Nephron progenitor cell (in vitro differentiated cells): ENCODE measurements at regions not wholly inside any gene's neighbourhood (a gene's known extent, or its start where the extent isn't known, plus 50 kb on each side); places are given as distances from the start of the nearest gene placed in this dataset.

Source experiments
- DNase-seq: peaks from one replicate; pipeline ENCODE4 v3.0.0; 2021
- H3K27ac Mint-ChIP-seq: 2 replicates; pipeline ENCODE4 v1.8.0; 2021; ENCODE audit warnings: mild to moderate bottlenecking, moderate library complexity, mixed read lengths
- H3K27me3 Mint-ChIP-seq: 2 replicates; pipeline ENCODE4 v1.8.0; 2021; ENCODE audit warnings: mild to moderate bottlenecking, low read depth, mixed read lengths; ENCODE audit not compliant: poor library complexity
- H3K36me3 Mint-ChIP-seq: 2 replicates; pipeline ENCODE4 v1.8.0; 2021; ENCODE audit warnings: low read depth, mixed read lengths
- H3K4me1 Mint-ChIP-seq: 2 replicates; pipeline ENCODE4 v1.8.0; 2021; ENCODE audit warnings: mixed read lengths
- H3K4me3 Mint-ChIP-seq: 2 replicates; pipeline ENCODE4 v1.8.0; 2021; ENCODE audit warnings: mild to moderate bottlenecking, moderate library complexity, mixed read lengths
- H3K9me3 Mint-ChIP-seq: 2 replicates; pipeline ENCODE4 v1.8.0; 2021; ENCODE audit warnings: mild to moderate bottlenecking, moderate library complexity, mixed read lengths
- TF ChIP-seq, protein P1 (sequence below): fragments of 200-600 bp; sonication (generic); IDR thresholded peaks from 2 replicates; pipeline ENCODE4 v1.5.0; 2021; ENCODE audit warnings: antibody characterized with exemption

DNA sequence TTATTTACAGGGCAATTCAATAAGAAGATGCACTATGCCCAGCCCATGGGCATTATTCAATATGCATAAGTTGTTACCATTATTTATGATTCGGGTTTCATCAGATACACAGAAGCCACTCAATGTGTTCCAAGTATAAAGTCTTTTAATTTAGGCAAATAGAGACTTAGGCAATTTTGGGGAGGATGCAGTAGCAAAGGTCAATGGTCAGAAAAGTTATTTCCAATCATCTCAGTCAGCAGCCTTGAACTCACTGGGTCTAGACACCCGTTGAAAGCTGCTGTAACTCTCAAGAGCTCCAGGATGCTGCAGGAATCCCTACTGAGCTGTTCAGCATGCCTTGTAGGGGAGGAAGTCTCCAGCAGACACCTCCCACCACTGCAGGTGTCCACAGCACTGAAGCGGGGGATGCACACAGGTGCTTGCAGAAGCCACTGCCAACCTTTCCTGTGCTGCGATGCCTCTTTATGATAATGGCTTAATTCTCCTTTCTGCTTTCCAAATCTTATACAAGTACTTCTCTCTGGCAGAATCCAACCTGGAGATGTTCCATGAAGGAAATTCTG is 155.0 kb upstream of the SUCLG2 start:
- Mint-ChIP-seq H3K27me3 (no peaks in the 10 kb centered on the region), H3K36me3 (no peaks in the 10 kb centered on the region), H3K4me1 (no peaks in the 10 kb centered on the region), H3K9me3 (peaks cover 3% of the 10 kb centered on the region), H3K4me3 (no peak overlapping the region), H3K27ac (no peak overlapping the region)
- DNase-seq = no peak
- TF ChIP-seq, protein P1, sequence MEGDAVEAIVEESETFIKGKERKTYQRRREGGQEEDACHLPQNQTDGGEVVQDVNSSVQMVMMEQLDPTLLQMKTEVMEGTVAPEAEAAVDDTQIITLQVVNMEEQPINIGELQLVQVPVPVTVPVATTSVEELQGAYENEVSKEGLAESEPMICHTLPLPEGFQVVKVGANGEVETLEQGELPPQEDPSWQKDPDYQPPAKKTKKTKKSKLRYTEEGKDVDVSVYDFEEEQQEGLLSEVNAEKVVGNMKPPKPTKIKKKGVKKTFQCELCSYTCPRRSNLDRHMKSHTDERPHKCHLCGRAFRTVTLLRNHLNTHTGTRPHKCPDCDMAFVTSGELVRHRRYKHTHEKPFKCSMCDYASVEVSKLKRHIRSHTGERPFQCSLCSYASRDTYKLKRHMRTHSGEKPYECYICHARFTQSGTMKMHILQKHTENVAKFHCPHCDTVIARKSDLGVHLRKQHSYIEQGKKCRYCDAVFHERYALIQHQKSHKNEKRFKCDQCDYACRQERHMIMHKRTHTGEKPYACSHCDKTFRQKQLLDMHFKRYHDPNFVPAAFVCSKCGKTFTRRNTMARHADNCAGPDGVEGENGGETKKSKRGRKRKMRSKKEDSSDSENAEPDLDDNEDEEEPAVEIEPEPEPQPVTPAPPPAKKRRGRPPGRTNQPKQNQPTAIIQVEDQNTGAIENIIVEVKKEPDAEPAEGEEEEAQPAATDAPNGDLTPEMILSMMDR = no peak

DNA sequence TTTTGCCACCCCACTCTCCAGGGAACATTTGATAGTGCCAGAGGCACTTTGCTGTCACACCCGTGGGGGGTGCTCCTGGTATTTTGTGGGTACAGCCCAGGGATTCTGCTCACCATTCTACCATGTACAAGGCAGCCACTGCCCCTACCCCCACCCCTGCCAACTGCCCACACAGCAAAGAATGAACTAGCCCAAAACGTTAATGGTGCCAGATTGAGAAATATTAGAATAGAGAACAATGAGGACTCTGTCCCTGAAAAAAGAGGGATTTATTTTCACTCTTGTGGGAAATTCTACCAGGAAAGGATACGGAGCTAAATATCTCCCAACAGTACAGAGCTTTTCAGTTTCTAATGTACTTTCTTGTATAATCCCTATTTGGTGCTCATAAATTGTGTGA is 154.5 kb upstream of the SUCLG2 start:
- Mint-ChIP-seq H3K36me3 (peaks cover 2% of the 10 kb centered on the region), H3K4me1 (no peaks in the 10 kb centered on the region), H3K9me3 (peaks cover 7% of the 10 kb centered on the region), H3K27me3 (no peaks in the 10 kb centered on the region), H3K4me3 (no peak overlapping the region), H3K27ac (no peak overlapping the region)
- DNase-seq = no peak
- TF ChIP-seq, protein P1 = no peak

DNA sequence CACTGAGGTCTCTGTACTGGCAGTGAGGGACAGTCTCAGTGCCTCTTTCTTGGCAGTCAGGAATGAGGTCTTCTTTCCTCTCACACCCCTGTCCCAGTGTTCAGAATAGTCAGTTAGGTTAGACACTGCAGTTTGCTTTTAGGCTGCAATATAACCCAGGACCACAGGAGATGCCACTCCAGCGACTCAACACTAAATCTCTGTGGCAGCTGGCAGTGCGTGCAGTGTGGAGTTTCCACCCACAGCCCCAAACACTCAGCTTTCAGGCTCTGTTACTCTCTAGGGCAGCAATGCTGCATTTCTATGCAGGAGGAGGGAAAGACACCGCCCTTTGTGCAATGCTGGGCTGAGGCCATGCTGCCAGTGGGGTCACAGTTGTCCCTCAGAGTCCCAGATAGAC is 150.2 kb upstream of the SUCLG2 start:
- H3K4me1 Mint-ChIP-seq = no peaks in the 10 kb centered on the region

DNA sequence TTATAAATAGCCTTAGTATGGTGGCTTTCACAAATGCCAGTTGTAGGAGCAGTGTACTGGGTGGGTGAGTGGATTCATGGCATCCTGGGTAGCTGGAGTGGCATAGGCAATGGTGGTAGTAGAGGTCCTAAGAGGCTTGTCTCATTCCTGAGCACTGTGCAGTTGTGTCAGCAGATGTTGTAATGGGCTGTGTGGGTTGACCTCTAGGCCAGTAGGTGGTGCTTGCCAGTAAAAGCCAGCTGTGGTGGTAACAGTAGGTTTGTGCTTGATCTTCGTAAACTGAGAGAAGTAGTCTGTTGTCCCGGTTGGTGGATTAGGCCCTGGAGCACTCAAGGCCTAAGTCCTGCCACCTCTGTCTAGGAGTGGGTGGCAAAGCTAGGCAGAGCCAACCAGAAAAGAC is 149.7 kb upstream of the SUCLG2 start:
- Mint-ChIP-seq H3K4me3 (no peak overlapping the region), H3K4me1 (no peaks in the 10 kb centered on the region)

More for the DNA sequence above, 150.2 kb upstream of the SUCLG2 start:
- Mint-ChIP-seq H3K27ac (no peak overlapping the region), H3K4me3 (no peak overlapping the region), H3K36me3 (peaks cover 13% of the 10 kb centered on the region), H3K9me3 (peaks cover 37% of the 10 kb centered on the region), H3K27me3 (no peaks in the 10 kb centered on the region)
- DNase-seq = no peak
- TF ChIP-seq, protein P1 = no peak

DNA sequence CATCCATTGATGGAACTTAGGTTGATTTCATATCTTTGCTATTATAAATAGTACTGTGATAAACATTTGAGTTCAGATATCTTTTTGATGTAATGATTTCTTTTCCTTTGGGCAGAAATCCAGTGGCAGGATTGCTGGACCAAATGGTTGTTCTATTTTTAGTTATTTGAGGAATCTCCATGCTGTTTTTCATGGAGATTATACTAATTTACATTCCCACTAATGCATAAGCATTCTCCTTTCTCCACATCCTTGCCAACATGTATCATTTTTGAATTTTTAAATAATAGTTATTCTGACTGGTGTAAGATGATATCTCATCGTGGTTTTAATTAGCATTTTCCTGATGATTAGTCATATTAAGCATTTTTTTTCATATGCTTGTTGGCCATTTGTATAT is 144.0 kb upstream of the SUCLG2 start:
- TF ChIP-seq, protein P1 = no peak
- Mint-ChIP-seq H3K36me3 (peaks cover 6% of the 10 kb centered on the region), H3K4me3 (no peak overlapping the region), H3K4me1 (no peaks in the 10 kb centered on the region), H3K27ac (no peak overlapping the region), H3K27me3 (no peaks in the 10 kb centered on the region), H3K9me3 (peaks cover 34% of the 10 kb centered on the region)
- DNase-seq = no peak

More for the DNA sequence above, 149.7 kb upstream of the SUCLG2 start:
- TF ChIP-seq, protein P1 = no peak
- no peak for DNase-seq
- Mint-ChIP-seq H3K27ac (no peak overlapping the region), H3K9me3 (peaks cover 37% of the 10 kb centered on the region), H3K27me3 (no peaks in the 10 kb centered on the region), H3K36me3 (peaks cover 13% of the 10 kb centered on the region)

DNA sequence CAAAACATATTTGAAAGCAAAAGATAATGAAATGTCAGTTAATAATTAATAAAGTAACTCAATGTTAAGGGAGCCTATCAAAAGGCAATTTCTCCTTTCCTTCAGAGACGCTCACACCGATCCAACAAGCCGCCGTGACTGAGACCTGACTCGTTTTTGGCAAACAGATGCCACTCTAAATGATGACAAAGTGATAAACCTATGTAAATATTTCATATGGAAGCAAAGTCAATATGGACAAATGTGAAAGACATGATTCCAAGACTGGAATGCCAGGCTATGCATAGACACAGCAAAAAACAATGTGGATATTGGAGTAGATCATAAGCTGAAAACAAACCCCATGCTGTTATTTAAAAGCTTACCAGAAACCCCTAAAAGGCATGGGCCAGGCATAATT is 137.2 kb upstream of the SUCLG2 start:
- no peak for DNase-seq
- peaks cover 9% of the 10 kb centered on the region for H3K9me3 Mint-ChIP-seq
- no peak overlapping the region for H3K27ac Mint-ChIP-seq
- H3K4me1 Mint-ChIP-seq = no peaks in the 10 kb centered on the region
- no peak overlapping the region for H3K4me3 Mint-ChIP-seq
- no peaks in the 10 kb centered on the region for H3K27me3 Mint-ChIP-seq
- no peaks in the 10 kb centered on the region for H3K36me3 Mint-ChIP-seq
- TF ChIP-seq, protein P1 = no peak
